ENCODE measurements at regions not wholly inside any gene's neighbourhood (a gene's known extent, or its start where the extent isn't known, plus 50 kb on each side); places are given as distances from the start of the nearest gene placed in this dataset.

DNA sequence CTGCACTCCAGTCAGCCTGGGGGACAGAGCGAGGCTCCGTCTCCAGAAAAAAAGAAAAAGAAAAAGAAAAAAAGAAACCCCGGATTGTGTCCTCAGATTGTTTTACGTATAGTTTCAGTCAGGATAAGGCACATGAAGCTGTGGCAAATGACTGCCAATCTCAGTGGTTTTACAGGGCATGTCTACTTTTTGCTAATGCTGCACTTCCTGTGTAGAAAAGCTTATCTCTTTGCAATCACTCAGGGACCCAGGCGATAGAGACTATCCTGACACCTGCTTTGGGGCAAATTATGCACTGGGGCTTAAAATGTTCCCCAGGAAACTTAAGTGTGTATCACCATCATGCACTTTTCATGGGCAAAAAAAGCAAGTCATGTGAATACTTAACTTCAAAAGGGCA lies 103.7 kb upstream of the MEIS1 start:
- TF ChIP-seq POLR2AphosphoS5 (IDR thresholded peaks at IDR 0.05; ENCODE audit: low read depth, low read length) (no peak), SIN3A (IDR thresholded peaks at IDR 0.05; ENCODE audit: borderline replicate concordance, insufficient read depth, low read depth, low read length) (no peak), TCF7L2 (IDR thresholded peaks at IDR 0.05; ENCODE audit: low read depth, low read length) (no peak)
- TF ChIP-seq, protein P1, sequence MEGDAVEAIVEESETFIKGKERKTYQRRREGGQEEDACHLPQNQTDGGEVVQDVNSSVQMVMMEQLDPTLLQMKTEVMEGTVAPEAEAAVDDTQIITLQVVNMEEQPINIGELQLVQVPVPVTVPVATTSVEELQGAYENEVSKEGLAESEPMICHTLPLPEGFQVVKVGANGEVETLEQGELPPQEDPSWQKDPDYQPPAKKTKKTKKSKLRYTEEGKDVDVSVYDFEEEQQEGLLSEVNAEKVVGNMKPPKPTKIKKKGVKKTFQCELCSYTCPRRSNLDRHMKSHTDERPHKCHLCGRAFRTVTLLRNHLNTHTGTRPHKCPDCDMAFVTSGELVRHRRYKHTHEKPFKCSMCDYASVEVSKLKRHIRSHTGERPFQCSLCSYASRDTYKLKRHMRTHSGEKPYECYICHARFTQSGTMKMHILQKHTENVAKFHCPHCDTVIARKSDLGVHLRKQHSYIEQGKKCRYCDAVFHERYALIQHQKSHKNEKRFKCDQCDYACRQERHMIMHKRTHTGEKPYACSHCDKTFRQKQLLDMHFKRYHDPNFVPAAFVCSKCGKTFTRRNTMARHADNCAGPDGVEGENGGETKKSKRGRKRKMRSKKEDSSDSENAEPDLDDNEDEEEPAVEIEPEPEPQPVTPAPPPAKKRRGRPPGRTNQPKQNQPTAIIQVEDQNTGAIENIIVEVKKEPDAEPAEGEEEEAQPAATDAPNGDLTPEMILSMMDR (IDR thresholded peaks at IDR 0.05) = no peak
- TF ChIP-seq, protein P2, sequence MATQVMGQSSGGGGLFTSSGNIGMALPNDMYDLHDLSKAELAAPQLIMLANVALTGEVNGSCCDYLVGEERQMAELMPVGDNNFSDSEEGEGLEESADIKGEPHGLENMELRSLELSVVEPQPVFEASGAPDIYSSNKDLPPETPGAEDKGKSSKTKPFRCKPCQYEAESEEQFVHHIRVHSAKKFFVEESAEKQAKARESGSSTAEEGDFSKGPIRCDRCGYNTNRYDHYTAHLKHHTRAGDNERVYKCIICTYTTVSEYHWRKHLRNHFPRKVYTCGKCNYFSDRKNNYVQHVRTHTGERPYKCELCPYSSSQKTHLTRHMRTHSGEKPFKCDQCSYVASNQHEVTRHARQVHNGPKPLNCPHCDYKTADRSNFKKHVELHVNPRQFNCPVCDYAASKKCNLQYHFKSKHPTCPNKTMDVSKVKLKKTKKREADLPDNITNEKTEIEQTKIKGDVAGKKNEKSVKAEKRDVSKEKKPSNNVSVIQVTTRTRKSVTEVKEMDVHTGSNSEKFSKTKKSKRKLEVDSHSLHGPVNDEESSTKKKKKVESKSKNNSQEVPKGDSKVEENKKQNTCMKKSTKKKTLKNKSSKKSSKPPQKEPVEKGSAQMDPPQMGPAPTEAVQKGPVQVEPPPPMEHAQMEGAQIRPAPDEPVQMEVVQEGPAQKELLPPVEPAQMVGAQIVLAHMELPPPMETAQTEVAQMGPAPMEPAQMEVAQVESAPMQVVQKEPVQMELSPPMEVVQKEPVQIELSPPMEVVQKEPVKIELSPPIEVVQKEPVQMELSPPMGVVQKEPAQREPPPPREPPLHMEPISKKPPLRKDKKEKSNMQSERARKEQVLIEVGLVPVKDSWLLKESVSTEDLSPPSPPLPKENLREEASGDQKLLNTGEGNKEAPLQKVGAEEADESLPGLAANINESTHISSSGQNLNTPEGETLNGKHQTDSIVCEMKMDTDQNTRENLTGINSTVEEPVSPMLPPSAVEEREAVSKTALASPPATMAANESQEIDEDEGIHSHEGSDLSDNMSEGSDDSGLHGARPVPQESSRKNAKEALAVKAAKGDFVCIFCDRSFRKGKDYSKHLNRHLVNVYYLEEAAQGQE (IDR thresholded peaks at IDR 0.05; ENCODE audit: insufficient read depth in 1 of 2, low read depth in 2 of 2, low read length in 1 of 2) = no peak

Measured in Panc1 (cell line).